Epidermal melanocyte (primary cell): ENCODE measurements at regions not wholly inside any gene's neighbourhood (a gene's known extent, or its start where the extent isn't known, plus 50 kb on each side); places are given as distances from the start of the nearest gene placed in this dataset.
"Not testable (repeated sequence)": the region's sequence is repeated elsewhere in the genome, so short reads cannot be mapped to it uniquely, and the experiment has no call there.

Experiments used
- DNase-seq: peaks from one replicate; pipeline ENCODE4 v3.0.0; 2011; ENCODE audit warnings: low spot score; ENCODE audit not compliant: insufficient read length

GRCh38 chr2:16073921-16074425 lies 133.6 kb downstream of the MYCN start:
- DNase-seq, result no peak

GRCh38 chr2:16073471-16073870 lies 133.1 kb downstream of the MYCN start:
- no peak for DNase-seq

- no peak for DNase-seq
Observed at GRCh38 chr2:16072638-16073290, 132.4 kb downstream of the MYCN start.

GRCh38 chr2:16071865-16072637 lies 131.7 kb downstream of the MYCN start:
- no peak for DNase-seq

- DNase-seq, result no peak
Observed at GRCh38 chr2:16071039-16071864, 130.9 kb downstream of the MYCN start.

- no peak for DNase-seq
Observed at GRCh38 chr2:16070648-16070971, 130.3 kb downstream of the MYCN start.

GRCh38 chr2:16069933-16070647 lies 129.7 kb downstream of the MYCN start:
- peak; percentile 26 for DNase-seq

- no peak for DNase-seq
Observed at GRCh38 chr2:16069663-16069932, 129.2 kb downstream of the MYCN start.

GRCh38 chr2:16068552-16068940 lies 128.2 kb downstream of the MYCN start:
- DNase-seq, result no peak

- DNase-seq, result no peak
Observed at GRCh38 chr2:16067866-16068551, 127.7 kb downstream of the MYCN start.

GRCh38 chr2:16067444-16067843 lies 127.1 kb downstream of the MYCN start:
- no peak for DNase-seq

- DNase-seq, result no peak
Observed at GRCh38 chr2:16067037-16067406, 126.7 kb downstream of the MYCN start.

GRCh38 chr2:16066261-16067036 lies 126.1 kb downstream of the MYCN start:
- no peak for DNase-seq

GRCh38 chr2:16065272-16066069 lies 125.1 kb downstream of the MYCN start:
- DNase-seq, result not testable (repeated sequence)

GRCh38 chr2:16064745-16065144 lies 124.4 kb downstream of the MYCN start:
- DNase-seq, result no peak

- no peak for DNase-seq
Observed at GRCh38 chr2:16063955-16064633, 123.7 kb downstream of the MYCN start.

GRCh38 chr2:16063251-16063850 lies 123.0 kb downstream of the MYCN start:
- no peak for DNase-seq

GRCh38 chr2:16062471-16063250 lies 122.3 kb downstream of the MYCN start:
- no peak for DNase-seq
